ENCODE measurements at regions not wholly inside any gene's neighbourhood (a gene's known extent, or its start where the extent isn't known, plus 50 kb on each side); places are given as distances from the start of the nearest gene placed in this dataset.

- no peak for TF ChIP-seq SIN3A (IDR thresholded peaks at IDR 0.05; ENCODE audit: borderline replicate concordance, insufficient read depth, low read length)
- TF ChIP-seq TAF1 (IDR thresholded peaks at IDR 0.05; ENCODE audit: borderline replicate concordance, insufficient read depth, low read length) = no peak
Observed at GRCh38 chr4:8763966-8764901, 107.4 kb downstream of the HMX1 start.

- TF ChIP-seq SIN3A (IDR thresholded peaks at IDR 0.05; ENCODE audit: borderline replicate concordance, insufficient read depth, low read length) (no peak), POLR2AphosphoS5 (IDR thresholded peaks at IDR 0.05; ENCODE audit: low read depth, low read length) (no peak), FOXP2 (optimal IDR thresholded peaks at IDR 0.05; ENCODE audit: borderline replicate concordance, extremely low read depth, extremely low read length, insufficient read depth) (no peak), TAF1 (IDR thresholded peaks at IDR 0.05; ENCODE audit: borderline replicate concordance, insufficient read depth, low read length) (no peak), REST (IDR thresholded peaks at IDR 0.05; ENCODE audit: insufficient read depth in 1 of 2, low read depth in 2 of 2, low read length in 2 of 2) (no peak)
Observed at GRCh38 chr4:8762951-8763735, 108.5 kb downstream of the HMX1 start.

GRCh38 chr4:8762356-8762755 lies 109.3 kb downstream of the HMX1 start:
- TF ChIP-seq FOXP2 (optimal IDR thresholded peaks at IDR 0.05; ENCODE audit: borderline replicate concordance, extremely low read depth, extremely low read length, insufficient read depth) (no peak), POLR2AphosphoS5 (IDR thresholded peaks at IDR 0.05; ENCODE audit: low read depth, low read length) (no peak), TAF1 (IDR thresholded peaks at IDR 0.05; ENCODE audit: borderline replicate concordance, insufficient read depth, low read length) (no peak), REST (IDR thresholded peaks at IDR 0.05; ENCODE audit: insufficient read depth in 1 of 2, low read depth in 2 of 2, low read length in 2 of 2) (no peak)

- TF ChIP-seq POLR2AphosphoS5 (IDR thresholded peaks at IDR 0.05; ENCODE audit: low read depth, low read length) (no peak), SIN3A (IDR thresholded peaks at IDR 0.05; ENCODE audit: borderline replicate concordance, insufficient read depth, low read length) (no peak), FOXP2 (optimal IDR thresholded peaks at IDR 0.05; ENCODE audit: borderline replicate concordance, extremely low read depth, extremely low read length, insufficient read depth) (no peak), TAF1 (IDR thresholded peaks at IDR 0.05; ENCODE audit: borderline replicate concordance, insufficient read depth, low read length) (no peak), REST (IDR thresholded peaks at IDR 0.05; ENCODE audit: insufficient read depth in 1 of 2, low read depth in 2 of 2, low read length in 2 of 2) (no peak)
Observed at GRCh38 chr4:8761824-8762205, 109.8 kb downstream of the HMX1 start.

GRCh38 chr4:8761167-8761823 lies 110.3 kb downstream of the HMX1 start:
- TF ChIP-seq POLR2AphosphoS5 (IDR thresholded peaks at IDR 0.05; ENCODE audit: low read depth, low read length) (no peak), REST (IDR thresholded peaks at IDR 0.05; ENCODE audit: insufficient read depth in 1 of 2, low read depth in 2 of 2, low read length in 2 of 2) (no peak), TAF1 (IDR thresholded peaks at IDR 0.05; ENCODE audit: borderline replicate concordance, insufficient read depth, low read length) (no peak), FOXP2 (optimal IDR thresholded peaks at IDR 0.05; ENCODE audit: borderline replicate concordance, extremely low read depth, extremely low read length, insufficient read depth) (no peak), SIN3A (IDR thresholded peaks at IDR 0.05; ENCODE audit: borderline replicate concordance, insufficient read depth, low read length) (no peak)

Data from PFSK-1 (cell line).